GM23338 (cell line): ENCODE measurements at regions not wholly inside any gene's neighbourhood (a gene's known extent, or its start where the extent isn't known, plus 50 kb on each side); places are given as distances from the start of the nearest gene placed in this dataset.

Experiments
- CTCF ChIP-seq, 2 experiments: fragments of 200-600 bp in 1 of 2; sonication (generic) in 1 of 2; conservative IDR thresholded peaks; 2 replicates each; pipeline versions ENCODE4 v1.5.1 to v1.6.1; 2016 to 2017; ENCODE audit warnings: antibody characterized with exemption in 2 of 2, low read depth in 2 of 2, mild to moderate bottlenecking in 2 of 2, moderate library complexity in 1 of 2
- EZH2phosphoT487 ChIP-seq: fragments of 200-600 bp; sonication (generic); IDR thresholded peaks from one replicate; pipeline ENCODE4 v1.8.1; 2018; ENCODE audit warnings: antibody characterized with exemption; ENCODE audit not compliant: unreplicated experiment
- JUNB ChIP-seq: IDR thresholded peaks from one replicate; pipeline ENCODE4 v1.6.1; 2016; ENCODE audit warnings: antibody characterized with exemption; ENCODE audit not compliant: unreplicated experiment
- NANOG ChIP-seq: IDR thresholded peaks from 2 replicates; pipeline ENCODE4 v1.6.1; 2016; ENCODE audit warnings: antibody characterized with exemption, borderline replicate concordance

- TF ChIP-seq CTCF (conservative IDR thresholded peaks at IDR 0.05; ENCODE audit: low read depth in 2 of 2), result no peak
- TF ChIP-seq EZH2phosphoT487, result no peak
- no peak for TF ChIP-seq JUNB
- TF ChIP-seq NANOG, result no peak
These were observed 1037.1 kb upstream of the NUDT12 start for GRCh38 chr5:104599726-104600125.
